ENCODE measurements at regions not wholly inside any gene's neighbourhood (a gene's known extent, or its start where the extent isn't known, plus 50 kb on each side); places are given as distances from the start of the nearest gene placed in this dataset.

DNA sequence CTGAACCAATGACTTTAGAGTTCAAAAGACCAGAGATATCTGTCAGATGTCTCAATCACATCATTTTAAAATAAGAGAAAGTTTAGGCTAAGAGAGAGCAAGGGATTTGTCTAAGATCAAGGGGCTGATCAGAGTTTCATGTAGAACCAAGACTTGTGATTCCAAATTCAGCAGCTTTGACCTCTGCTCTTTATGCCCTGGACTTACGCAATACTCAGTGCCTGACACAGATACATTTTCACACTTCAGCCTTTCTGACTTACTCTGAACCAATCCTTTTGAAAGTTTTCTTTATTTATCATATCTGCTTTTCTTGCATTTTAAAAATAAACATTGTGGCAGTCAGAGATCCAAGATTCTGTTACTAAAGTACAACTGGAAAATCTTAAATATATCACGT lies 428.0 kb downstream of the PLPP3 start:
- DNase-seq (ENCODE audit: low read depth in 2 of 2): no peak

DNA sequence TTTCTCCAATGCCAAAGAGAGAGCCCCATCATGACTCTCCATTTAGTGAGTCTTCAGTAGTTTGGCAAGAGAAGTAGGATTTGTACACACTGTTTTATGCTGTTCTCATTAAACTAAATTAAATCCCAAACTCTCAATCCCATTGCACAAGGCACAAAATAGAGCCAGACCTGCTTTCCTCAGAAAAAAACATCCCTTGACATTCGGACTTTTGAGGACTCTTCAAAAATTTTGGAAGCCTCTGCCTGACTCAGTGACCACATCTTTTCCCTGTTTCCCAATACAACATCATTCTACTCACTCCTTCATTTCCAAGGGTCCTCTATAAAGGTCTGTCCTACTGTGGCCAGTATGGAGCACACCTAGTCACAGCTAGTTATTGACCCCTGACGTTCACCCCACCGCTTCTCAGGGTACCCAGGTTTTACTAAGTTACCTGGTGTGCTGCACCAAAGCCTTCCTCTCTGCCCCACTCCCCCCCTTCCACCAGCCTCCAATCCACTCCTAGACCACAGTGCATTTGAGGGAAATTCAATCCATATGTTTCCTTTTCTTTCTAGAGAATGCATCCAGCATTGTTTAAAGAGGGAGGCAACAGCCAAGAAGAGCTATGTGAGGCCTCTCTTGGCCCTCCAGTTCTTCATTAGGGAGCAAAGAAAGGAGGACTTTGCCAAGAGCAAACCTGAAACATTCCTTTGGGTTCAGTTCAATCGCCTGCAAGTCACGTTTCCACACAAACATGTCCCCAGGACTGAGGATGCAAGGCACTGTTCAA lies 428.7 kb downstream of the PLPP3 start:
- no peak for DNase-seq (ENCODE audit: low read depth in 2 of 2)

DNA sequence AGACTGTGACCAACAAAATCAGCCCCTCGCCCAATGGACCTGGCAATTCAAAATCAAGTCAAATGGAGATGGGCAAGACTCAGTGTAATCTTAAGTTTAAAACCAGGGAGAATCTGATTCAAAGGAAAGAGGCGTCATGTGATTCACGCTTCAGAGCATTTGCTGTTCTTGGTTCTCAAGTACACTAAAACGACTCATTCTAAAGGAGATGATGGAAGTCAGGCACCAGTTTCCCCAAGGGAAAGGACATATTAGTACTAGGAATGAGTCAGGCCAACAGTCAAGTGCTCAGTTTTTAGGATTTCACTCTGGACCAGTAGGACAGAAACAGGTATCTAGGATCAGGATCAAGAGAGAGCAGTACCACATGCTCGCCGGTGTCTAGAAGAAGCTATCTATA lies 429.6 kb downstream of the PLPP3 start:
- DNase-seq (ENCODE audit: low read depth in 2 of 2): no peak

GRCh38 chr1:56148326-56149193 lies 430.8 kb downstream of the PLPP3 start:
- DNase-seq (ENCODE audit: low read depth in 2 of 2): no peak

GRCh38 chr1:56147459-56147858 lies 431.9 kb downstream of the PLPP3 start:
- no peak for DNase-seq (ENCODE audit: low read depth in 2 of 2)

DNA sequence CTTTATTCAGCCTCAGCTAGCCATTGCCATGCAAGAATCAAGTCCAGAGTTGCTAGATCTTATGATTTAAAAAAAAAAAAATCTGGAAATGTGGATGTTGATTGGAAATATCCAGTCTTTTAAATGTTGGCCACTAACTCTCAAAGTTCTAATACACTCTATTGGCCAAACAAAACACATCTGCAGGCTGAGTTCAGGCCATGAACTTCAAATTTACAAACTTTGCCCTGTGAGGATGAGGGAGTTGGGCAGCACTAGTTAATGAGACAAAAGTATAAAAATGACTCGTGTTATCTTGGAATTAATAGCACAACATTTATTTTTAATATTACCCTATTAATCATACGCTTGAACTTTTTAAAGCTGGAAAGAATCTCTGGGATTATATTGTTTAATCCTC lies 432.3 kb downstream of the PLPP3 start:
- DNase-seq (ENCODE audit: low read depth in 2 of 2): no peak

DNA sequence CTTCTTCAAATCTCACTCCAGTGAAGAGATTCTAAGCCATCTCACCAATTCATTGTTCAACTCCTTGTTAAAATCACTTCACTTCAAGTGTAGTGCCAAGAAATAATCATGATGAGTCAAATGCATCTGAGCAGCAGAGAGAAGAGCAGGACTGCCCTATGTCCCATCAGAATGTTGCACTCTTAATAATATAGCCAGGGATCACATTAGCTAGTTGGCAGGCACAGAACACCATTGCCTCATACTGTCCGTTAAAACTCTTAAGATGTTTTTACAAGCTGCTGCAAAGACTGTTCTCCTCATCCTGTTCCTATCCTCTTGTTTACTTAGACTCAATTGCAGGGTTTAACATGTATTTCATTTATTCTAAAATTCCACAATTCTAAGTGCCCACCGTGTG lies 432.9 kb downstream of the PLPP3 start:
- DNase-seq (ENCODE audit: low read depth in 2 of 2): no peak

- no peak for DNase-seq (ENCODE audit: low read depth in 2 of 2)
Measured at GRCh38 chr1:56145581-56145980, 433.8 kb downstream of the PLPP3 start.

GRCh38 chr1:56142301-56142700 lies 437.1 kb downstream of the PLPP3 start:
- DNase-seq (ENCODE audit: low read depth in 2 of 2): no peak

- no peak for DNase-seq (ENCODE audit: low read depth in 2 of 2)
Measured at GRCh38 chr1:56139836-56140235, 439.5 kb downstream of the PLPP3 start.

DNA sequence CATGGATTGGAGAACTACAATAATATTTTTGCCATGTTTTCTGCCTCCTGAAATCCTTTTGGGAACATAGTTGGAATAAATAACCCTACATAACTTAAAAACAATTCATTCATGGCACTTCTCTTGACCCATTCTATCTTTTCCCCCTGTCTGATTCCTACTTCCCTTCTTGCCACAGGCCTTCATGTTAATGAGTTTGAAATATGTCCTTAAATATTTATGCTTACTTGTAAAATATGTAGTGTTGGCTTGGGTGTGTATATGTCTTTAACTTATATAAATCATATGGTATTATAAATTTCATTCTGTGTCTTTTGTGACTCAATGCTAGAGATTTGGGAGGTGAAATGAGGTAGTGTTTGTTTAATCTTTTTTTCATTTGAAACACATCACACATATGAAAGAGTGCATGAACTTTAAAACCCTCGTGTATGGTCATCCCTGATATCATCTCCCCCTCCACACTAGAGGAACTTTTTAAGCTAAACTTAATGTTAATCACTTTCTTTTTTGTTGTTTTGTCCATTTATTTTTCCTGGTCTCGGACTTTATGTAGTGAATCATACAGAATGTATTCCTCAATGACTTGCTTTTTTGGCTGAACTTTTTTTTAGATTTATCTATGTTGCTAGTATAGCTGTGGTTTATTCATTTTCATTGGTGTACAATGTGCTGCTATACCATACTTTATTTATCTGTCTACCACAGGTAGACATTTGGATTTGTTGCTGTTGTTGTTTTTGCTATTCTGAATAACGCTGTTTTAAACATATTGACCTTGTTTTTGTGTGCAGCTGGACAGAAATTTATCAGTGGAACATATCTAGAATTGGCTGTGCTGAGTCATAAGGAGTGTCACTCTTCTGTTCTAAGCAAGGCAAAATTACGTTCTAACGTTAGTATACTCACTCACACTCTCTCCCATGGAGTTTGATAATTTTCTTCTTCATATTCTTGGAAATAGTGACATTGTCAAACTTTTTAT lies 441.6 kb downstream of the PLPP3 start:
- DNase-seq (ENCODE audit: low read depth in 2 of 2): no peak

GRCh38 chr1:56137090-56137489 lies 442.3 kb downstream of the PLPP3 start:
- no peak for DNase-seq (ENCODE audit: low read depth in 2 of 2)

DNA sequence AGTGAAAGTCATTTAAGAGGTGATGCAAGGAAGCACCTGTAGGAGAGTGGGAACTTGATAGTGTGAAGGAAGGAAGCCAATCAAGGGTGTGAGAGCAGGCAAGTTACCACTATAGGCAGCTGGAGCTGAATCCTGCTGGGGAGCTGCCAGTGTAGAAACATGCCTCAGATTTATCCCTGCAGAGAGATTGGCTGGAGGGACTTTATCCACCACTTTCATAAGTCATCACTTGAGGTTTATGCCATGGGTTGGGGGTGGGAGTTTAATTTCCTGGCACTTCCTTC lies 443.6 kb downstream of the PLPP3 start:
- no peak for DNase-seq (ENCODE audit: low read depth in 2 of 2)

- no peak for DNase-seq (ENCODE audit: low read depth in 2 of 2)
Measured at GRCh38 chr1:56135069-56135863, 444.1 kb downstream of the PLPP3 start.

- no peak for DNase-seq (ENCODE audit: low read depth in 2 of 2)
Measured at GRCh38 chr1:56133522-56134472, 445.6 kb downstream of the PLPP3 start.

DNA sequence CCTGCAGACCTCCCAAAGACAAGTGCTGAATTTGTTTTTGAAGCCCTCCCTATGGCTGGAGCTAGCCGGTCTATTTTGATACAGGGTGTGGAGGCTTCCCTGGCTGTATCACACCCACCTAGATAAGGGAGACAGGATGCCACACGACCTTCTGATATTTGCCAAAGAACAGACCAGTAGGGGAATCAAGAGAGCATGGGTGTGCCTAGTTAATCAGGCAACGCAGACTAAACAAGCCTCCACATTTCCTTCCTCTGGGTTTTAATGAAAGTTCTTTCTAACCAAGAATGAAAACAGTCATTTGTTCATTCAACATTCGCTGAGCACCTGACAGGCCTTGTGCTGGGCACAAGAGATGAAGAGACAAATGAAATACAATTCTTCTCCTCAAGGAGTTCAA lies 446.8 kb downstream of the PLPP3 start:
- DNase-seq (ENCODE audit: low read depth in 2 of 2): no peak

DNA sequence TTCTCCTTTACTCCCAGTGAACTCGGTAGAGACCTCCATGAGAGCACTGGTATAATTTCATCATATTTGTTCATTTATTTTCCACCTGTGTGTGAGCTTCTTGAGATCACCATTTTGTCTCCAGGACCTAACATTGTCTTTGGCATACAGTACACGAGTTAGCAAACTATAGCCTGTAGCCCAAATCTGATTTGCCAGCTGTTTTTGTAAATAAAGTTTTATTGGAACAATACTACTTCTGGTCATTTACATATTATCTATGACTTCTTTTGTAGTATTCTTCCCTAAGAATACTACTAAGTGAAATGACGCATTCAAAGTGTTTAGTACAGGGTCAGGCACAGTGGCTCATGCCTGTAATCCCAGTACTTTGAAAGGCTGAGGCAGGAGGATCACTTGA lies 449.5 kb downstream of the PLPP3 start:
- no peak for DNase-seq (ENCODE audit: low read depth in 2 of 2)

GRCh38 chr1:56125316-56125715 lies 454.0 kb downstream of the PLPP3 start:
- no peak for DNase-seq (ENCODE audit: low read depth in 2 of 2)

DNA sequence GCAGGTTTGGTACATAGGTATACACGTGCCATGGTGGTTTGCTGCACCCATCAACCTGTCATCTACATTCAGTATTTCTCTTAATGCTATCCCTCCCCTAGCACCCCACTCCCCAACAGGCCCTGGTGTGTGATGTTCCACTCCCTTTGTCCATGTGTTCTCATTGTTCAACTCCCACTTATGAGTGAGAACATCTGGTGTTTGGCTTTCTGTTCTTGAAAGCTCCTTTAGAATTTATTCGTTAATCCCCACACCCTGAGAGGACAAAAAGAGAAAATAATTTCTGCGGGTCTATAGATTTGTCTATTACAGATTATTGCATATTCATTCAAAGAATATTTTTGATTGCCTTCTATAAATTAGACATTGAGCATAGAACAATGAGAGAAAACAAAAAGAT lies 455.5 kb downstream of the PLPP3 start:
- no peak for DNase-seq (ENCODE audit: low read depth in 2 of 2)

- DNase-seq (ENCODE audit: low read depth in 2 of 2): no peak
Measured at GRCh38 chr1:56123421-56123820, 455.9 kb downstream of the PLPP3 start.
